ENCODE measurements at regions not wholly inside any gene's neighbourhood (a gene's known extent, or its start where the extent isn't known, plus 50 kb on each side); places are given as distances from the start of the nearest gene placed in this dataset.

DNA sequence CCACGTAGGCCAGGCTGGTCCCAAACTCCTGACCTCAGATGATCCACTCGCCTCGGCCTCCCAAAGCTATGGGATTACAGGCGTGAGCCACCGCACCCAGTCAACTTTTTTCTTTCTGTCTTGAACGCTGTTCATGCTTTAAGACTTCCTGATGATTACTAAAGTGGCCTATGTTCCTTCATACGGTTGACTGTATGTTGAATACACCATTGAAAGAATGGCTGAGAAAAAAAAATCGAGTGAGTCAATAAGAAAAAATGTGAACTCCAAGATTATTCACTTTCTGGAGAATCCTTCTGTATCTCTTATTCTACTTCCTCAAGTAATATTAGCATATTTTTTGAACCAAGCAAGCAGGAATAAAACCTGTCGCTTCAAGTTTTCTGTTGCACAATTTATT lies 955.0 kb downstream of the GATA3 start:
- TF ChIP-seq, protein P1, sequence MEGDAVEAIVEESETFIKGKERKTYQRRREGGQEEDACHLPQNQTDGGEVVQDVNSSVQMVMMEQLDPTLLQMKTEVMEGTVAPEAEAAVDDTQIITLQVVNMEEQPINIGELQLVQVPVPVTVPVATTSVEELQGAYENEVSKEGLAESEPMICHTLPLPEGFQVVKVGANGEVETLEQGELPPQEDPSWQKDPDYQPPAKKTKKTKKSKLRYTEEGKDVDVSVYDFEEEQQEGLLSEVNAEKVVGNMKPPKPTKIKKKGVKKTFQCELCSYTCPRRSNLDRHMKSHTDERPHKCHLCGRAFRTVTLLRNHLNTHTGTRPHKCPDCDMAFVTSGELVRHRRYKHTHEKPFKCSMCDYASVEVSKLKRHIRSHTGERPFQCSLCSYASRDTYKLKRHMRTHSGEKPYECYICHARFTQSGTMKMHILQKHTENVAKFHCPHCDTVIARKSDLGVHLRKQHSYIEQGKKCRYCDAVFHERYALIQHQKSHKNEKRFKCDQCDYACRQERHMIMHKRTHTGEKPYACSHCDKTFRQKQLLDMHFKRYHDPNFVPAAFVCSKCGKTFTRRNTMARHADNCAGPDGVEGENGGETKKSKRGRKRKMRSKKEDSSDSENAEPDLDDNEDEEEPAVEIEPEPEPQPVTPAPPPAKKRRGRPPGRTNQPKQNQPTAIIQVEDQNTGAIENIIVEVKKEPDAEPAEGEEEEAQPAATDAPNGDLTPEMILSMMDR (conservative IDR thresholded peaks at IDR 0.05), result no peak
- TF ChIP-seq EZH2 (IDR thresholded peaks at IDR 0.05; ENCODE audit: low read depth), result no peak
